Ovary (tissue), 3 donors: ENCODE measurements at regions not wholly inside any gene's neighbourhood (a gene's known extent, or its start where the extent isn't known, plus 50 kb on each side); places are given as distances from the start of the nearest gene placed in this dataset.

Source experiments
- CTCF ChIP-seq, 3 donors: fragments of 450-650 bp in 2 of 3; fragments of 200-600 bp in 1 of 3; IDR thresholded peaks; one replicate each; pipeline versions ENCODE4 v1.5.1 to v1.8.0; 2016 to 2022; ENCODE audit warnings: antibody characterized with exemption in 3 of 3, mild to moderate bottlenecking in 1 of 3
- POLR2A ChIP-seq: fragments of 450-650 bp; IDR thresholded peaks from one replicate; pipeline ENCODE4 v1.6.1; 2017; ENCODE audit warnings: antibody characterized with exemption, mild to moderate bottlenecking, moderate library complexity
- donor health status: DM: no; HTN: no; CAD: no.

GRCh38 chr1:234543442-234544086 is 64.6 kb upstream of the TARBP1 start:
- TF ChIP-seq CTCF (IDR thresholded peaks at IDR 0.05) (peak in 2 of 3 donors; percentile 9 to 18), POLR2A (no peak)
